ENCODE measurements at regions not wholly inside any gene's neighbourhood (a gene's known extent, or its start where the extent isn't known, plus 50 kb on each side); places are given as distances from the start of the nearest gene placed in this dataset.

- no peaks in the 10 kb centered on the region for H3K9me3 ChIP-seq (ENCODE audit: control insufficient read depth, insufficient read depth, low read depth, low read length)
- no peak overlapping the region for H3K4me3 ChIP-seq (replicated peaks in 1 of 4; ENCODE audit: control extremely low read depth in 1 of 4, insufficient read depth in 1 of 4, low read depth in 3 of 4, low read length in 4 of 4)
- DNase-seq (ENCODE audit: low read depth in 2 of 2) = no peak
- no peak overlapping the region for H3K4me2 ChIP-seq (ENCODE audit: extremely low read depth, insufficient read depth, low read length)
- no peaks in the 10 kb centered on the region for H3K36me3 ChIP-seq (ENCODE audit: control insufficient read depth, insufficient read depth, low read length)
- H3K4me1 ChIP-seq (ENCODE audit: control insufficient read depth, extremely low read depth, insufficient read depth, low read length) = no peaks in the 10 kb centered on the region
- TF ChIP-seq CTCF (conservative IDR thresholded peaks at IDR 0.05 in 1 of 2, IDR thresholded peaks at IDR 0.05 in 1 of 2; ENCODE audit: low read depth in 1 of 2, low read length in 2 of 2) (no peak), EZH2 (IDR thresholded peaks at IDR 0.05; ENCODE audit: low read length, missing control alignments) (no peak)
- H3K27me3 ChIP-seq (ENCODE audit: control insufficient read depth, insufficient read depth, low read length) = no peaks in the 10 kb centered on the region
- no peaks in the 10 kb centered on the region for H3K79me2 ChIP-seq (ENCODE audit: control insufficient read depth, insufficient read depth, low read length)
- no peak overlapping the region for H2AFZ ChIP-seq (ENCODE audit: low read length)
- H3K27ac ChIP-seq (ENCODE audit: insufficient read depth, low read length) = no peak overlapping the region
- H4K20me1 ChIP-seq (ENCODE audit: control insufficient read depth, extremely low read depth, insufficient read depth, low read length) = no peaks in the 10 kb centered on the region
- H3K9ac ChIP-seq (ENCODE audit: insufficient read depth, low read length) = no peak overlapping the region
These were observed 310.0 kb upstream of the IRX1 start for GRCh38 chr5:3285621-3286020.

GRCh38 chr5:3284506-3284905 lies 311.1 kb upstream of the IRX1 start:
- Histone ChIP-seq H3K9me3 (ENCODE audit: control insufficient read depth, insufficient read depth, low read depth, low read length) (no peaks in the 10 kb centered on the region), H4K20me1 (ENCODE audit: control insufficient read depth, extremely low read depth, insufficient read depth, low read length) (no peaks in the 10 kb centered on the region), H2AFZ (ENCODE audit: low read length) (no peak overlapping the region), H3K4me2 (ENCODE audit: extremely low read depth, insufficient read depth, low read length) (no peak overlapping the region), H3K27me3 (ENCODE audit: control insufficient read depth, insufficient read depth, low read length) (no peaks in the 10 kb centered on the region), H3K9ac (ENCODE audit: insufficient read depth, low read length) (no peak overlapping the region), H3K36me3 (ENCODE audit: control insufficient read depth, insufficient read depth, low read length) (no peaks in the 10 kb centered on the region), H3K27ac (ENCODE audit: insufficient read depth, low read length) (no peak overlapping the region), H3K4me3 (replicated peaks in 1 of 4; ENCODE audit: control extremely low read depth in 1 of 4, insufficient read depth in 1 of 4, low read depth in 3 of 4, low read length in 4 of 4) (no peak overlapping the region), H3K4me1 (ENCODE audit: control insufficient read depth, extremely low read depth, insufficient read depth, low read length) (no peaks in the 10 kb centered on the region), H3K79me2 (ENCODE audit: control insufficient read depth, insufficient read depth, low read length) (no peaks in the 10 kb centered on the region)
- DNase-seq (ENCODE audit: low read depth in 2 of 2) = no peak
- TF ChIP-seq EZH2 (IDR thresholded peaks at IDR 0.05; ENCODE audit: low read length, missing control alignments) = no peak
- TF ChIP-seq CTCF (conservative IDR thresholded peaks at IDR 0.05 in 1 of 2, IDR thresholded peaks at IDR 0.05 in 1 of 2; ENCODE audit: low read depth in 1 of 2, low read length in 2 of 2) = no peak

- no peak for DNase-seq (ENCODE audit: low read depth in 2 of 2)
- Histone ChIP-seq H3K27ac (ENCODE audit: insufficient read depth, low read length) (no peak overlapping the region), H3K4me1 (ENCODE audit: control insufficient read depth, extremely low read depth, insufficient read depth, low read length) (no peaks in the 10 kb centered on the region), H3K9ac (ENCODE audit: insufficient read depth, low read length) (no peak overlapping the region), H3K79me2 (ENCODE audit: control insufficient read depth, insufficient read depth, low read length) (no peaks in the 10 kb centered on the region), H3K4me2 (ENCODE audit: extremely low read depth, insufficient read depth, low read length) (no peak overlapping the region), H3K4me3 (replicated peaks in 1 of 4; ENCODE audit: control extremely low read depth in 1 of 4, insufficient read depth in 1 of 4, low read depth in 3 of 4, low read length in 4 of 4) (no peak overlapping the region), H3K9me3 (ENCODE audit: control insufficient read depth, insufficient read depth, low read depth, low read length) (no peaks in the 10 kb centered on the region), H4K20me1 (ENCODE audit: control insufficient read depth, extremely low read depth, insufficient read depth, low read length) (no peaks in the 10 kb centered on the region), H3K27me3 (ENCODE audit: control insufficient read depth, insufficient read depth, low read length) (no peaks in the 10 kb centered on the region), H2AFZ (ENCODE audit: low read length) (no peak overlapping the region), H3K36me3 (ENCODE audit: control insufficient read depth, insufficient read depth, low read length) (no peaks in the 10 kb centered on the region)
- TF ChIP-seq CTCF (conservative IDR thresholded peaks at IDR 0.05 in 1 of 2, IDR thresholded peaks at IDR 0.05 in 1 of 2; ENCODE audit: low read depth in 1 of 2, low read length in 2 of 2) (no peak), EZH2 (IDR thresholded peaks at IDR 0.05; ENCODE audit: low read length, missing control alignments) (no peak)
These were observed 312.8 kb upstream of the IRX1 start for GRCh38 chr5:3282841-3283240.
